Stimulated activated CD4-positive, alpha-beta T cell treated with anti-CD3 and anti-CD28 coated beads, Interleukin-15, amount 100 ng/mL, for 1 hour (primary cell): ENCODE measurements at regions not wholly inside any gene's neighbourhood (a gene's known extent, or its start where the extent isn't known, plus 50 kb on each side); places are given as distances from the start of the nearest gene placed in this dataset.
"Not testable (repeated sequence)": the region's sequence is repeated elsewhere in the genome, so short reads cannot be mapped to it uniquely, and the experiment has no call there.

ENCODE experiments used
- DNase-seq, 2 donors: peaks; one replicate each; pipeline ENCODE4 v3.0.0-alpha.2; 2020; ENCODE audit warnings: low read depth in 1 of 2, low spot score in 1 of 2

- DNase-seq, result no peak
Measured at GRCh38 chr16:85220125-85220839, 108.0 kb upstream of the CIBAR2 start.

- DNase-seq, result no peak
Measured at GRCh38 chr16:85220964-85221731, 108.9 kb upstream of the CIBAR2 start.

- no peak for DNase-seq
Measured at GRCh38 chr16:85221771-85222154, 109.5 kb upstream of the CIBAR2 start.

- no peak for DNase-seq
Measured at GRCh38 chr16:85222155-85222863, 110.0 kb upstream of the CIBAR2 start.

GRCh38 chr16:85225257-85225656 is 113.0 kb upstream of the CIBAR2 start:
- DNase-seq, result no peak

- DNase-seq, result no peak
Measured at GRCh38 chr16:85225721-85226120, 113.4 kb upstream of the CIBAR2 start.

- no peak for DNase-seq
Measured at GRCh38 chr16:85227084-85227945, 115.0 kb upstream of the CIBAR2 start.

GRCh38 chr16:85227946-85228862 is 115.9 kb upstream of the CIBAR2 start:
- DNase-seq, result no peak

GRCh38 chr16:85228970-85229430 is 116.7 kb upstream of the CIBAR2 start:
- no peak for DNase-seq

- DNase-seq, result no peak
Measured at GRCh38 chr16:85229869-85230462, 117.7 kb upstream of the CIBAR2 start.

- DNase-seq, result not testable (repeated sequence)
Measured at GRCh38 chr16:85230764-85231383, 118.6 kb upstream of the CIBAR2 start.

GRCh38 chr16:85231959-85232358 is 119.7 kb upstream of the CIBAR2 start:
- no peak for DNase-seq

- no peak for DNase-seq
Measured at GRCh38 chr16:85232369-85233142, 120.3 kb upstream of the CIBAR2 start.

- no peak for DNase-seq
Measured at GRCh38 chr16:85233516-85233915, 121.2 kb upstream of the CIBAR2 start.

GRCh38 chr16:85234310-85235204 is 122.3 kb upstream of the CIBAR2 start:
- no peak for DNase-seq

GRCh38 chr16:85235991-85236817 is 123.9 kb upstream of the CIBAR2 start:
- DNase-seq, result no peak

- no peak for DNase-seq
Measured at GRCh38 chr16:85236818-85237150, 124.5 kb upstream of the CIBAR2 start.
